Esophagus (tissue), 2 donors: ENCODE measurements at regions not wholly inside any gene's neighbourhood (a gene's known extent, or its start where the extent isn't known, plus 50 kb on each side); places are given as distances from the start of the nearest gene placed in this dataset.

Experiments used
- H3K27ac ChIP-seq, 2 donors: one replicate each; pipeline ENCODE4 v1.5.1; 2013; ENCODE audit warnings: low read depth in 2 of 2, mild to moderate bottlenecking in 2 of 2, inconsistent platforms in 1 of 2, low read length in 1 of 2, moderate library complexity in 1 of 2
- H3K27me3 ChIP-seq, 2 donors: one replicate each; pipeline ENCODE4 v1.6.1; 2013; ENCODE audit warnings: low read length in 2 of 2, control low read depth in 1 of 2, mild to moderate bottlenecking in 1 of 2; ENCODE audit not compliant: insufficient read depth in 2 of 2, control insufficient read depth in 1 of 2
- H3K36me3 ChIP-seq, 2 donors: one replicate each; pipeline ENCODE4 v1.6.1; 2013; ENCODE audit warnings: low read length in 1 of 2; ENCODE audit not compliant: control insufficient read depth in 2 of 2, insufficient read depth in 2 of 2
- H3K4me1 ChIP-seq, 2 donors: one replicate each; pipeline ENCODE4 v1.6.1; 2013; ENCODE audit warnings: low read length in 1 of 2; ENCODE audit not compliant: control insufficient read depth in 2 of 2, insufficient read depth in 2 of 2
- H3K4me3 ChIP-seq, 2 donors: one replicate each; pipeline ENCODE4 v1.5.1; 2013; ENCODE audit warnings: low read length in 2 of 2, mild to moderate bottlenecking in 2 of 2, low read depth in 1 of 2, moderate library complexity in 1 of 2
- H3K9me3 ChIP-seq, 2 donors: one replicate each; pipeline ENCODE4 v1.6.1; 2013; ENCODE audit warnings: mild to moderate bottlenecking in 2 of 2, low read depth in 1 of 2, low read length in 1 of 2, moderate library complexity in 1 of 2; ENCODE audit not compliant: control insufficient read depth in 2 of 2, insufficient read depth in 1 of 2
- WGBS, 2 donors: extraction: QIAGEN DNeasy Blood & Tissue Kit; methylation state at CpG; one replicate each; pipeline ENCODE4 v1.1.7; 2013; 5-methylcytosine and 5-hydroxymethylcytosine counted together
- donor health status: healthy with polysubstance abuse.
- donor health status: Bipolar disorder and iron deficiency.

- no peak overlapping the region for H3K4me3 ChIP-seq
- WGBS, 2 donors, result 76 to 81% methylated on average over 18 of the region's 18 CpGs
- H3K27ac ChIP-seq, result no peak overlapping the region
These were observed 183.2 kb upstream of the GSE1 start for GRCh38 chr16:85429776-85430522.

GRCh38 chr16:85430523-85431421, 182.3 kb upstream of the GSE1 start:
- H3K4me1 ChIP-seq, result no peaks in the 10 kb centered on the region
- no peaks in the 10 kb centered on the region for H3K9me3 ChIP-seq
- no peak overlapping the region for H3K4me3 ChIP-seq
- 79 to 83% methylated on average over 37 of the region's 37 CpGs for WGBS, 2 donors
- no peaks in the 10 kb centered on the region for H3K36me3 ChIP-seq
- H3K27ac ChIP-seq, result no peak overlapping the region
- H3K27me3 ChIP-seq, result no peaks in the 10 kb centered on the region

More at GRCh38 chr16:85429776-85430522, 183.2 kb upstream of the GSE1 start:
- Histone ChIP-seq H3K36me3 (peaks cover 0 to 2% of the 10 kb centered on the region in 2 donors), H3K27me3 (no peaks in the 10 kb centered on the region), H3K9me3 (no peaks in the 10 kb centered on the region), H3K4me1 (no peaks in the 10 kb centered on the region)

GRCh38 chr16:85431431-85432124, 181.5 kb upstream of the GSE1 start:
- H3K36me3 ChIP-seq, result no peaks in the 10 kb centered on the region
- peaks cover 0 to 4% of the 10 kb centered on the region in 2 donors for H3K4me1 ChIP-seq
- no peak overlapping the region for H3K4me3 ChIP-seq
- H3K27ac ChIP-seq, result no peak overlapping the region
- WGBS, 2 donors, result 77 to 79% methylated on average over 33 of the region's 33 CpGs
- H3K9me3 ChIP-seq, result no peaks in the 10 kb centered on the region
- no peaks in the 10 kb centered on the region for H3K27me3 ChIP-seq

- peaks cover 0 to 10% of the 10 kb centered on the region in 2 donors for H3K4me1 ChIP-seq
- H3K4me3 ChIP-seq, result no peak overlapping the region
- H3K36me3 ChIP-seq, result no peaks in the 10 kb centered on the region
- no peak overlapping the region for H3K27ac ChIP-seq
- H3K9me3 ChIP-seq, result no peaks in the 10 kb centered on the region
- WGBS, 2 donors, result 88 to 94% methylated on average over 6 of the region's 6 CpGs
- no peaks in the 10 kb centered on the region for H3K27me3 ChIP-seq
These were observed 180.5 kb upstream of the GSE1 start for GRCh38 chr16:85432606-85433005.

GRCh38 chr16:85433477-85433876, 179.6 kb upstream of the GSE1 start:
- no peak overlapping the region for H3K4me3 ChIP-seq
- no peaks in the 10 kb centered on the region for H3K36me3 ChIP-seq
- WGBS, 2 donors, result 85 to 89% methylated on average over 1 of the region's 1 CpG
- no peak overlapping the region for H3K27ac ChIP-seq
- no peaks in the 10 kb centered on the region for H3K27me3 ChIP-seq
- H3K9me3 ChIP-seq, result no peaks in the 10 kb centered on the region
- peaks cover 0 to 14% of the 10 kb centered on the region in 2 donors for H3K4me1 ChIP-seq

GRCh38 chr16:85435286-85435685, 177.8 kb upstream of the GSE1 start:
- WGBS, 2 donors, result 86 to 88% methylated on average over 8 of the region's 8 CpGs

GRCh38 chr16:85435700-85436099, 177.4 kb upstream of the GSE1 start:
- H3K27me3 ChIP-seq, result no peaks in the 10 kb centered on the region
- H3K4me1 ChIP-seq, result peaks cover 0 to 16% of the 10 kb centered on the region in 2 donors
- WGBS, 2 donors, result 77 to 81% methylated on average over 7 of the region's 7 CpGs
- H3K9me3 ChIP-seq, result no peaks in the 10 kb centered on the region
- H3K27ac ChIP-seq, result no peak overlapping the region
- H3K36me3 ChIP-seq, result no peaks in the 10 kb centered on the region
- no peak overlapping the region for H3K4me3 ChIP-seq

More at GRCh38 chr16:85435286-85435685, 177.8 kb upstream of the GSE1 start:
- H3K9me3 ChIP-seq, result no peaks in the 10 kb centered on the region
- peaks cover 0 to 16% of the 10 kb centered on the region in 2 donors for H3K4me1 ChIP-seq
- no peak overlapping the region for H3K4me3 ChIP-seq
- H3K27ac ChIP-seq, result no peak overlapping the region
- no peaks in the 10 kb centered on the region for H3K36me3 ChIP-seq
- H3K27me3 ChIP-seq, result no peaks in the 10 kb centered on the region

- H3K27me3 ChIP-seq, result no peaks in the 10 kb centered on the region
- H3K36me3 ChIP-seq, result no peaks in the 10 kb centered on the region
- H3K4me3 ChIP-seq, result no peak overlapping the region
- peak overlapping the region; percentile 32 to 50 for H3K27ac ChIP-seq
- H3K4me1 ChIP-seq, result peaks cover 0 to 16% of the 10 kb centered on the region in 2 donors
- 44 to 53% methylated on average over 9 of the region's 9 CpGs for WGBS, 2 donors
- H3K9me3 ChIP-seq, result no peaks in the 10 kb centered on the region
These were observed 176.9 kb upstream of the GSE1 start for GRCh38 chr16:85436207-85436606.

- WGBS, 2 donors, result 21 to 25% methylated on average over 34 to 35 of the region's 35 CpGs
- H3K36me3 ChIP-seq, result no peaks in the 10 kb centered on the region
- no peaks in the 10 kb centered on the region for H3K9me3 ChIP-seq
- H3K4me3 ChIP-seq, result no peak overlapping the region
- peaks cover 0 to 16% of the 10 kb centered on the region in 2 donors for H3K4me1 ChIP-seq
- no peaks in the 10 kb centered on the region for H3K27me3 ChIP-seq
- H3K27ac ChIP-seq, result peak overlapping the region; percentile 66 to 76
These were observed 176.4 kb upstream of the GSE1 start for GRCh38 chr16:85436636-85437165.
